ENCODE measurements at regions not wholly inside any gene's neighbourhood (a gene's known extent, or its start where the extent isn't known, plus 50 kb on each side); places are given as distances from the start of the nearest gene placed in this dataset.

DNA sequence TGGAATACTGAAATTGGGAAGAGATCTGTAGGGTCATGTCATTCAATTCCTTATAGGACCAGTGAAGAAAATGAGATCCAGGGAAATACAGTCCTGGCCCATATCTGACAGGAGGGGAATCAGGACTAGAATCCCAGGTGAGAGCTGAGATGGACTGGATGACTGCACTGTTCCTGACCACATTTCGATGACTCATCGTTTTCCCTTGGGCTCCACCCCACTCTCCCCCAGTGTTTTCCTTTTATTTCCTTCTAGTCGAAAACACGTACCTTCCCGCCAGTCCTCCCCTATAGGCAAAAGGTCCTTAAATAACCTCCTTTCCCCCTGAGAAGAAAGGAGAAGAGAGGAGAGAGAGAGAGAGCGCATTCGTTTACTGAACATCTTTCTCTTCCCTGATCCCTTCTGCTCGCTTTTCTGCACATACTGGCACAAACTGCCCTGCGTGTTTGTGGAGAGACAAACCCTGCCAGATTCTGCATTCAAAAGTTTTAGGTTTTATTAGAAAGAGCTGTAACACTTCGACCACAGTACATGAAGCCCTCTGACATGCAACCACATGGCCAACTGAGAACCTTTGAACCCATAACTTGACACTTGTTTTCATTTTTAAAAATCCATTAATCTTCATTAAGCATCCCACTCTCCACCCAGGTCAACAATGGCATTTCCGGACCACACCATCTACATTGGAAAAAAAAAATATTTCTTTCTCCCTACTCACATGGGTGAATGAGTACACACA is 565.7 kb downstream of the METTL15 start:
- H3K9me3 Mint-ChIP-seq: no peaks in the 10 kb centered on the region
- H3K4me1 Mint-ChIP-seq: peaks cover 7% of the 10 kb centered on the region
- TF ChIP-seq, protein P1, sequence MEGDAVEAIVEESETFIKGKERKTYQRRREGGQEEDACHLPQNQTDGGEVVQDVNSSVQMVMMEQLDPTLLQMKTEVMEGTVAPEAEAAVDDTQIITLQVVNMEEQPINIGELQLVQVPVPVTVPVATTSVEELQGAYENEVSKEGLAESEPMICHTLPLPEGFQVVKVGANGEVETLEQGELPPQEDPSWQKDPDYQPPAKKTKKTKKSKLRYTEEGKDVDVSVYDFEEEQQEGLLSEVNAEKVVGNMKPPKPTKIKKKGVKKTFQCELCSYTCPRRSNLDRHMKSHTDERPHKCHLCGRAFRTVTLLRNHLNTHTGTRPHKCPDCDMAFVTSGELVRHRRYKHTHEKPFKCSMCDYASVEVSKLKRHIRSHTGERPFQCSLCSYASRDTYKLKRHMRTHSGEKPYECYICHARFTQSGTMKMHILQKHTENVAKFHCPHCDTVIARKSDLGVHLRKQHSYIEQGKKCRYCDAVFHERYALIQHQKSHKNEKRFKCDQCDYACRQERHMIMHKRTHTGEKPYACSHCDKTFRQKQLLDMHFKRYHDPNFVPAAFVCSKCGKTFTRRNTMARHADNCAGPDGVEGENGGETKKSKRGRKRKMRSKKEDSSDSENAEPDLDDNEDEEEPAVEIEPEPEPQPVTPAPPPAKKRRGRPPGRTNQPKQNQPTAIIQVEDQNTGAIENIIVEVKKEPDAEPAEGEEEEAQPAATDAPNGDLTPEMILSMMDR (IDR thresholded peaks at IDR 0.05): no peak
- H3K27ac Mint-ChIP-seq: peak overlapping the region; percentile 69
- H3K27me3 Mint-ChIP-seq (ENCODE audit: low read depth, poor library complexity): no peaks in the 10 kb centered on the region
- H3K4me3 Mint-ChIP-seq: no peak overlapping the region
- DNase-seq: no peak
- H3K36me3 Mint-ChIP-seq (ENCODE audit: low read depth): no peaks in the 10 kb centered on the region

GRCh38 chr11:28671274-28671673 is 563.1 kb downstream of the METTL15 start:
- Mint-ChIP-seq H3K4me1 (peaks cover 12% of the 10 kb centered on the region), H3K9me3 (no peaks in the 10 kb centered on the region), H3K27me3 (ENCODE audit: low read depth, poor library complexity) (no peaks in the 10 kb centered on the region), H3K4me3 (no peak overlapping the region), H3K27ac (no peak overlapping the region), H3K36me3 (ENCODE audit: low read depth) (no peaks in the 10 kb centered on the region)
- no peak for DNase-seq
- TF ChIP-seq, protein P1 (IDR thresholded peaks at IDR 0.05): no peak

DNA sequence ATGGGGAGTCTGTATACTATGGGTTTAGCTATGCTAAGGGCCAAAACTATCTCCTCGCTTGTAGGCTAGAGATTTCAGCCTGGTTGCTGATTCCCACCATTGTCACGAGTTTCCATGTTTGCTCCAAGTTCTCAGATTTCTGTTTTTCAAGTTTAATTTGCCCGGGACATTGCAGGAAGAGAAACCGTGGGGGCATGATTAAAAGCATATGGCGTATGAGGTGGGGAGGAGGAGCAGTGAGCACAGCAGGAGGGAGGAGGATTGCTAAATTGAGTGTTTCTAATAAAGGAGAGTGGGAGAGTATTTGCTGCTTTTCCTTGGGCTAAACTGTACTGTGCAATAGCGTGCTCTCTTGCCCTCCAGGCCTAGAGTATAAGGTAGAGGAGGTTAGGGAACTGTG is 558.4 kb downstream of the METTL15 start:
- H3K4me3 Mint-ChIP-seq: no peak overlapping the region

GRCh38 chr11:28659716-28660348 is 551.6 kb downstream of the METTL15 start:
- H3K27ac Mint-ChIP-seq: no peak overlapping the region
- H3K4me1 Mint-ChIP-seq: no peaks in the 10 kb centered on the region
- H3K4me3 Mint-ChIP-seq: no peak overlapping the region
- H3K36me3 Mint-ChIP-seq (ENCODE audit: low read depth): no peaks in the 10 kb centered on the region
- peaks cover 4% of the 10 kb centered on the region for H3K27me3 Mint-ChIP-seq (ENCODE audit: low read depth, poor library complexity)
- H3K9me3 Mint-ChIP-seq: no peaks in the 10 kb centered on the region
- DNase-seq: no peak
- TF ChIP-seq, protein P1 (IDR thresholded peaks at IDR 0.05): no peak

More for the DNA sequence above, 558.4 kb downstream of the METTL15 start:
- Mint-ChIP-seq H3K9me3 (no peaks in the 10 kb centered on the region), H3K4me1 (peaks cover 6% of the 10 kb centered on the region), H3K27ac (peak overlapping the region; percentile 41), H3K27me3 (ENCODE audit: low read depth, poor library complexity) (no peaks in the 10 kb centered on the region), H3K36me3 (ENCODE audit: low read depth) (no peaks in the 10 kb centered on the region)
- TF ChIP-seq, protein P1 (IDR thresholded peaks at IDR 0.05): no peak
- DNase-seq: no peak

GRCh38 chr11:28657378-28658030 is 549.3 kb downstream of the METTL15 start:
- H3K36me3 Mint-ChIP-seq (ENCODE audit: low read depth): no peaks in the 10 kb centered on the region
- H3K4me1 Mint-ChIP-seq: no peaks in the 10 kb centered on the region
- H3K4me3 Mint-ChIP-seq: no peak overlapping the region
- no peak for DNase-seq
- peaks cover 4% of the 10 kb centered on the region for H3K27me3 Mint-ChIP-seq (ENCODE audit: low read depth, poor library complexity)
- no peak overlapping the region for H3K27ac Mint-ChIP-seq
- H3K9me3 Mint-ChIP-seq: no peaks in the 10 kb centered on the region
- TF ChIP-seq, protein P1 (IDR thresholded peaks at IDR 0.05): no peak

Measured in nephron progenitor cell (in vitro differentiated cells).